Calu3 (cell line): ENCODE measurements at regions not wholly inside any gene's neighbourhood (a gene's known extent, or its start where the extent isn't known, plus 50 kb on each side); places are given as distances from the start of the nearest gene placed in this dataset.

Experiments
- BruUV-seq: library from RNA; stranded (reverse); fragments of 400-500 nt; replicated peaks from 2 replicates; lab custom pipeline; 2021; lab: Mats Ljungman, UMichigan
- CTCF ChIA-PET: fragments of 300-600 bp; sonication (Branson Sonifier 250); formaldehyde crosslinking; loops from one replicate; lab custom pipeline; 2022; ENCODE audit warnings: antibody characterized with exemption; lab: Charles Lee
- DNase-seq: peaks from one replicate; pipeline ENCODE4 v3.0.0; 2022
- H3K27ac Mint-ChIP-seq: one replicate; pipeline ENCODE4 v1.8.0; 2022; ENCODE audit warnings: mixed read lengths; ENCODE audit not compliant: unreplicated experiment
- H3K27me3 Mint-ChIP-seq: one replicate; pipeline ENCODE4 v1.8.0; 2022; ENCODE audit warnings: mixed read lengths; ENCODE audit not compliant: unreplicated experiment
- H3K36me3 Mint-ChIP-seq: one replicate; pipeline ENCODE4 v1.8.0; 2022; ENCODE audit warnings: mild to moderate bottlenecking, moderate library complexity, mixed read lengths; ENCODE audit not compliant: insufficient read depth, unreplicated experiment
- H3K4me1 Mint-ChIP-seq: one replicate; pipeline ENCODE4 v1.8.0; 2022; ENCODE audit warnings: mild to moderate bottlenecking, low read depth, mixed read lengths; ENCODE audit not compliant: unreplicated experiment
- H3K4me3 Mint-ChIP-seq: one replicate; pipeline ENCODE4 v1.8.0; 2022; ENCODE audit warnings: mild to moderate bottlenecking, low read depth, moderate library complexity, mixed read lengths; ENCODE audit not compliant: unreplicated experiment
- H3K9me3 Mint-ChIP-seq: one replicate; pipeline ENCODE4 v1.8.0; 2022; ENCODE audit warnings: low read depth, mixed read lengths; ENCODE audit not compliant: unreplicated experiment
- intact Hi-C: fragments of 100-400 bp; cut with micrococcal nuclease; formaldehyde crosslinking; loops from one replicate; pipeline ENCODE4 v1.10.0; 2022; ENCODE audit not compliant: unreplicated experiment
- TF ChIP-seq, protein P1 (sequence below): fragments of 200-600 bp; IDR thresholded peaks from one replicate; pipeline ENCODE4 v1.8.0; 2022; ENCODE audit warnings: antibody characterized with exemption; ENCODE audit not compliant: unreplicated experiment

DNA sequence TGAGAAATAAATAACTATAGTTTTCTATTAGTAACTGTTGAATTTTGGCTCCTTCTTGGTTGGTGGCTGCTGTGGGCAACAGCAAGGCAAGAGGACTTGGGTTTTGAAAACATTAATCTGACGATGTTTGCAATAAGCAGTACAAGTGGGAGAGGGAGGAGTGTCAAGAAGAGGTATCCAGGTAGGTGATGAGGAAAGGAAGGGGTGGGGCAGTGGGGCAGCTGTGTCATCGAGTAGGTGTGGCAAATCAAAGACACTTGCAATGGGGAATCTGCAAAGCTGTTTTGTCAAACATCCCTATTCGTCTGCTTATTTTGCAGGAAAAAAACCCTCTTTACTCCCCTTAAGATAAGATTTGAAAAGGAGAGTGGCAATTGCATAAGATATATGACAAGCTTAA lies 171.9 kb upstream of the MAP3K7 start:
- CTCF ChIA-PET, result no interaction called here
- Mint-ChIP-seq H3K27me3 (no peaks in the 10 kb centered on the region), H3K36me3 (no peaks in the 10 kb centered on the region), H3K4me3 (no peak overlapping the region), H3K27ac (no peak overlapping the region), H3K4me1 (no peaks in the 10 kb centered on the region), H3K9me3 (no peaks in the 10 kb centered on the region)
- no peak for DNase-seq
- BruUV-seq, result no TSS peak
- TF ChIP-seq, protein P1, sequence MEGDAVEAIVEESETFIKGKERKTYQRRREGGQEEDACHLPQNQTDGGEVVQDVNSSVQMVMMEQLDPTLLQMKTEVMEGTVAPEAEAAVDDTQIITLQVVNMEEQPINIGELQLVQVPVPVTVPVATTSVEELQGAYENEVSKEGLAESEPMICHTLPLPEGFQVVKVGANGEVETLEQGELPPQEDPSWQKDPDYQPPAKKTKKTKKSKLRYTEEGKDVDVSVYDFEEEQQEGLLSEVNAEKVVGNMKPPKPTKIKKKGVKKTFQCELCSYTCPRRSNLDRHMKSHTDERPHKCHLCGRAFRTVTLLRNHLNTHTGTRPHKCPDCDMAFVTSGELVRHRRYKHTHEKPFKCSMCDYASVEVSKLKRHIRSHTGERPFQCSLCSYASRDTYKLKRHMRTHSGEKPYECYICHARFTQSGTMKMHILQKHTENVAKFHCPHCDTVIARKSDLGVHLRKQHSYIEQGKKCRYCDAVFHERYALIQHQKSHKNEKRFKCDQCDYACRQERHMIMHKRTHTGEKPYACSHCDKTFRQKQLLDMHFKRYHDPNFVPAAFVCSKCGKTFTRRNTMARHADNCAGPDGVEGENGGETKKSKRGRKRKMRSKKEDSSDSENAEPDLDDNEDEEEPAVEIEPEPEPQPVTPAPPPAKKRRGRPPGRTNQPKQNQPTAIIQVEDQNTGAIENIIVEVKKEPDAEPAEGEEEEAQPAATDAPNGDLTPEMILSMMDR, result no peak
- intact Hi-C loops, result no loop called here

GRCh38 chr6:90753820-90754643 lies 167.2 kb upstream of the MAP3K7 start:
- peaks cover 15% of the 10 kb centered on the region for H3K27me3 Mint-ChIP-seq
- H3K9me3 Mint-ChIP-seq, result no peaks in the 10 kb centered on the region
- CTCF ChIA-PET, result interaction anchor here (0.6 kb wide), 1 partner anchor 10 kb away, joined by 3 read pairs; no protein-coding TSS in a partner anchor
- BruUV-seq, result no TSS peak
- intact Hi-C loops, result no loop called here
- no peak overlapping the region for H3K4me3 Mint-ChIP-seq
- H3K4me1 Mint-ChIP-seq, result no peaks in the 10 kb centered on the region
- H3K36me3 Mint-ChIP-seq, result no peaks in the 10 kb centered on the region
- H3K27ac Mint-ChIP-seq, result no peak overlapping the region
- TF ChIP-seq, protein P1, result no peak
- no peak for DNase-seq

DNA sequence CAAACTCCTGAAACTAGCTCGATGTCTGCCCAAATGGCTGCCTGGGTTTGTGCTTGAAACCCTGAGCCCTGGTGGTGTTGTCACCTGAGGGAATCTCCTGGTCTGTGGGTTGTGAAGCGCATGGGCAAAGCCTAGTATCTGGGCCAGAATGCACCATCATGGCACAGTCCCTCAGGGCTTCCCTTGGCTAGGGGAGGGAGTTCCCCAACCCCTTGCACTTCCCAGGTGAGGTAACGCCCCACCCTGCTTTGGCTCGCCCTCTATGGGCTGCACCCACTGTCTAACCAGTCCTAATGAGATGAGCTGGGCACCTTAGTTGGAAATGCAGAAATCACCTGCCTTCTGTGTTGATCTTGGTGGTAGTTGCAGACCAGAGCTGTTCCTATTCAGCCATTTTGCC lies 152.9 kb upstream of the MAP3K7 start:
- H3K27me3 Mint-ChIP-seq, result no peaks in the 10 kb centered on the region
- no peak for DNase-seq
- TF ChIP-seq, protein P1, result no peak
- CTCF ChIA-PET, result no interaction called here
- H3K4me3 Mint-ChIP-seq, result no peak overlapping the region
- BruUV-seq, result no TSS peak
- no peak overlapping the region for H3K27ac Mint-ChIP-seq
- no peaks in the 10 kb centered on the region for H3K36me3 Mint-ChIP-seq
- intact Hi-C loops, result no loop called here
- peaks cover 2% of the 10 kb centered on the region for H3K9me3 Mint-ChIP-seq
- no peaks in the 10 kb centered on the region for H3K4me1 Mint-ChIP-seq

GRCh38 chr6:90739339-90739738 lies 152.5 kb upstream of the MAP3K7 start:
- Mint-ChIP-seq H3K9me3 (peaks cover 2% of the 10 kb centered on the region), H3K4me3 (no peak overlapping the region), H3K27ac (no peak overlapping the region), H3K4me1 (no peaks in the 10 kb centered on the region), H3K36me3 (no peaks in the 10 kb centered on the region), H3K27me3 (no peaks in the 10 kb centered on the region)
- intact Hi-C loops, result no loop called here
- TF ChIP-seq, protein P1, result no peak
- CTCF ChIA-PET, result no interaction called here
- no peak for DNase-seq
- no TSS peak for BruUV-seq
